Lower leg skin (tissue), 4 donors: ENCODE measurements at regions not wholly inside any gene's neighbourhood (a gene's known extent, or its start where the extent isn't known, plus 50 kb on each side); places are given as distances from the start of the nearest gene placed in this dataset.

Experiments used
- DNase-seq, 2 donors: peaks; one replicate each; pipeline ENCODE4 v3.0.0-alpha.2; 2019; ENCODE audit warnings: low spot score in 2 of 2
- H3K4me3 ChIP-seq: fragments of 200-600 bp; sonication (generic); 2 replicates; pipeline ENCODE4 v1.5.1; 2017; ENCODE audit warnings: mild to moderate bottlenecking, low read depth; ENCODE audit not compliant: poor library complexity, severe bottlenecking
- POLR2A ChIP-seq, 2 donors: fragments of 450-650 bp; IDR thresholded peaks; one replicate each; pipeline ENCODE4 v1.6.1; 2016 to 2017; ENCODE audit warnings: antibody characterized with exemption in 2 of 2, mild to moderate bottlenecking in 1 of 2, moderate library complexity in 1 of 2
- WGBS, 2 donors: methylation state at CpG; one replicate each; pipeline ENCODE4 v1.1.5; 2018; 5-methylcytosine and 5-hydroxymethylcytosine counted together
- intact Hi-C: fragments of 100-400 bp; cut with DNase I; formaldehyde crosslinking; loops from one replicate; pipeline ENCODE4 v1.15.0; 2023; ENCODE audit warnings: low total_unique reads
- TF ChIP-seq, protein P1 (sequence below), 3 donors: fragments of 450-650 bp; IDR thresholded peaks; one replicate each; pipeline ENCODE4 v1.5.1; 2016; ENCODE audit warnings: antibody characterized with exemption in 3 of 3, mild to moderate bottlenecking in 3 of 3, moderate library complexity in 2 of 3

DNA sequence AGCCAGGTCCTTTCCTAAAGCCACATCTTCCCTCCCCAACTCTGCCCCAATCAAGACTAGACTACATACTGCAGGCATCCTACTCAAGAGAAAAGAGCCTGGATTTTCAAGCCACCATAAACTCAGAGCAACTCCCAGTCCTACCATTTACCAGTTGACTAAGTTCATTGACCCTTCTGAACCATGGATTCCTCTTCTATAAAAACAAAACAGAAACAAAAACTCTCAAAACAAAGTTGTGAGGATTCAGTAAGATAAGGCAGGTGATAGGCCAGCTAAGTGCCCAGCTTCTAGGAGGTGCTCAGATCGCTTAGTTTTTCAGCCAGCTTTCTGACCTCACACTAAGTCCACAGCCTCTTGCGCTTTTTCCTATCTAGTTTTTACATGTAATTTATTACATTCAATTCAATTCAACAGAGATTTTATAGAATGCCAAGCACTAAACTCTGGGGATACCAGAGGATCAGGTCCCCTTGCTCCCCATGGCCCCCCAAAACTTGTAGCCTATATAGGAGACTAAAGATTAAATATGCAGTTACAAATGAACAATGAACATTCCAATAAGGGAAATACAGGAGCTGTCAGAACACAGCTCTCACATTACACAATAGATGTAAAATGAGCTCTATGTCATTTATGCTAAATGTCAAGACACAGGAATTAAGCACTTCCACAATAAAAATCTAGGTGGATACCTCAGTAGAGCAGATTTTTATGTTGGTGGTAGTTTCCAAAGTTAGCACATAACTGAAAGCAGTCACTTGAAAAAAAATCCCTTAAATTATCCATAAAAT, 104.5 kb upstream of the EGLN3 start:
- no peak overlapping the region for H3K4me3 ChIP-seq
- intact Hi-C loops = no loop called here
- TF ChIP-seq, protein P1, sequence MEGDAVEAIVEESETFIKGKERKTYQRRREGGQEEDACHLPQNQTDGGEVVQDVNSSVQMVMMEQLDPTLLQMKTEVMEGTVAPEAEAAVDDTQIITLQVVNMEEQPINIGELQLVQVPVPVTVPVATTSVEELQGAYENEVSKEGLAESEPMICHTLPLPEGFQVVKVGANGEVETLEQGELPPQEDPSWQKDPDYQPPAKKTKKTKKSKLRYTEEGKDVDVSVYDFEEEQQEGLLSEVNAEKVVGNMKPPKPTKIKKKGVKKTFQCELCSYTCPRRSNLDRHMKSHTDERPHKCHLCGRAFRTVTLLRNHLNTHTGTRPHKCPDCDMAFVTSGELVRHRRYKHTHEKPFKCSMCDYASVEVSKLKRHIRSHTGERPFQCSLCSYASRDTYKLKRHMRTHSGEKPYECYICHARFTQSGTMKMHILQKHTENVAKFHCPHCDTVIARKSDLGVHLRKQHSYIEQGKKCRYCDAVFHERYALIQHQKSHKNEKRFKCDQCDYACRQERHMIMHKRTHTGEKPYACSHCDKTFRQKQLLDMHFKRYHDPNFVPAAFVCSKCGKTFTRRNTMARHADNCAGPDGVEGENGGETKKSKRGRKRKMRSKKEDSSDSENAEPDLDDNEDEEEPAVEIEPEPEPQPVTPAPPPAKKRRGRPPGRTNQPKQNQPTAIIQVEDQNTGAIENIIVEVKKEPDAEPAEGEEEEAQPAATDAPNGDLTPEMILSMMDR (IDR thresholded peaks at IDR 0.05) = no peak
- no peak for TF ChIP-seq POLR2A (IDR thresholded peaks at IDR 0.05)
- WGBS, 2 donors = 87 to 97% methylated on average over 2 of the region's 2 CpGs
- DNase-seq = no peak

DNA sequence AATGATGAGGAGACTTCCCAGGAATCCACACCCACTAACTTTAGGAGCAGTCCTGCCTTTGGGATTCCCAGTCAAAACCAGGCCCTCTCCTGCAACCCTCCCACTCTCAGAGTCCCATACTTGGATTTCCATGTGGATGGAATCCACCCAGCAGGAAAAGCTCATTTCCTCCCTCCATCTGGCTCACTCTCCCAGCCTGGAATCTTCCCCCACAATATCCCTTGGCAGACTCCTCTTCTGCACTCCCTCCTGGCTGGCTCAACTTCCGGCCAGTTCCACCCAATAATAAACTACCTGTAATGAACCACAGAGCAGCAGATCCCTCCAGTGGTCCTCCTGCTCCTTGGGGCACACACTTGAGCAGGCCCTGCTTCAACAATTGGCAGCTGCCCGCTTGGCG, 102.8 kb upstream of the EGLN3 start:
- 70 to 78% methylated on average over 3 of the region's 3 CpGs for WGBS, 2 donors
- no peak for DNase-seq
- intact Hi-C loops = no loop called here
- no peak overlapping the region for H3K4me3 ChIP-seq
- TF ChIP-seq, protein P1 (IDR thresholded peaks at IDR 0.05) = no peak
- no peak for TF ChIP-seq POLR2A (IDR thresholded peaks at IDR 0.05)

DNA sequence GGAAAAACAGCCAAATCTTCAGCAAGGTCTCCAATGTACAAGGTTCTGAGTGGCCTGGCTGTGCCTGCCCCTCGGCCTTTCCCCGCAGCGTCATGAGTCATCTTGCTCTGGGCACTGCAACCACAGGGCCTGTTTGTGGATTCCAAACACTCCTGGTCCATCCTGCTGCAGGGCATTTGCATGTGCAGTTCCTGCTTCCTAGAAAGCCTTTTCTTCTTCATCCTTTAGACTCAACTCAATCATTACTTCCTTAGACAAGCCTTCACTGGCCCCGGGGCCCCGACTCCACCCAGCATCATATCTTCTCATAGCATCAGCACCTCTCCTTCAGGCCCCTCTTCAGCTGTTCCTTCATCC, 101.8 kb upstream of the EGLN3 start:
- 87% methylated on average over 5 of the region's 5 CpGs for WGBS, 2 donors
- no peak for TF ChIP-seq POLR2A (IDR thresholded peaks at IDR 0.05)
- TF ChIP-seq, protein P1 (IDR thresholded peaks at IDR 0.05) = no peak
- H3K4me3 ChIP-seq = no peak overlapping the region
- DNase-seq = no peak
- intact Hi-C loops = no loop called here

DNA sequence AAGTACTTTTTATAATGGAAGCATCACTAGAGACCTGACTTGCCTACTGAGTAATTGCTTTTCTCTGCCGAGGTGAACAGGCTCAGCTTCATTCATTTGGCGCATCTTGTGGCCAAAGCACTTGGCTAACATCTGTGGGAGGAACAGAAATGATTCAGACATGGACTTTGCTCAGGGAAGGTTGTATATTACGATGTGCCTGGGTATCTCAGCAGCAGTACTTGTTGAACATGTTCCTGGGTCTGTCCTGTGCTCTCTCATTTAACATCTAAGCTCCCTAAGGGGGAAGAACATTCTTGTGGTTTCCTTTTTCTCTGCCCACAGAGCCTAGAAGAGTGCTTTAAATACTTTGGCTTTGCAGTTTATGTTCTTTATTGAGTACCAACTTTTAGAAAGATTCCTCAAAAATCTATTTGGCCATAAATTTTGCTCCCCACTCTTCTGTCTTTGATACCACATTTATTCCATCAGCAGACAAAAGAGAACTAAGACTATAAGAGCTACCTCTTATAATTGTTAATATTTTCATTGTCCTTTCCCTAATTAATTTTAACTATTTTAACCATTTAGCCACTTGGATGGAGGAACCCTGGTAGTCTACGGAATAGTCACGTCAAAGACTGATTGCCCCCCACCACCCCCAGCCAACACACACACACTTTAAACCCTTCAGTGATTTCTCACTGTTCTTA, 101.2 kb upstream of the EGLN3 start:
- DNase-seq = no peak
- WGBS, 2 donors = 56 to 68% methylated on average over 5 of the region's 5 CpGs
- TF ChIP-seq POLR2A (IDR thresholded peaks at IDR 0.05) = no peak
- TF ChIP-seq, protein P1 (IDR thresholded peaks at IDR 0.05) = no peak
- intact Hi-C loops = no loop called here
- H3K4me3 ChIP-seq = no peak overlapping the region

DNA sequence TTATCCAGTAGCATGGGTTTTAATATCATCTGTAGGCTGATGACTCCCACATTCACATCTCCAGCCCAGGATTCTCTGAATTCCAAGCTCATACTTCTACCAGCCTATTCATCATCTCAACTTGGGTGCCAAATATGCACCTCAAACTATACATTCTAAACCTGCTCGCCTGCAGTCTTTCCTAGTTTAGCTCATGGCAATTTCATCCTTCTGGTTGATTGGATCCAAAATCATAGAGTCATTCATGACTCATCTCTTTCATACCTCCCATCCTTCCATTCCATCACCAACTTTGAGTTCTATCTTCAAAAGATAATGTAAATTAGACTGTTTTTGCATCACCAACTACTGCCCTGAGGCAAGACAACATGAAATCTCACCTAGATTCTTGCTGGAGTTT, 99.7 kb upstream of the EGLN3 start:
- intact Hi-C loops = no loop called here
- H3K4me3 ChIP-seq = no peak overlapping the region
- DNase-seq = no peak
- TF ChIP-seq POLR2A (IDR thresholded peaks at IDR 0.05) = no peak
- TF ChIP-seq, protein P1 (IDR thresholded peaks at IDR 0.05) = no peak
- 68 to 87% methylated on average over 1 of the region's 1 CpG for WGBS, 2 donors
